Activated T-helper 2 cell treated with anti-CD3 and anti-CD28 coated beads, Interferon-gamma antibody, Interleukin-2, Interleukin-4, amounts not matched to agents 10 μg/mL and 5 μg/mL and 100 μg/mL, durations not matched to agents 14 hours and 24 hours and 36 hours (primary cell): ENCODE measurements at regions not wholly inside any gene's neighbourhood (a gene's known extent, or its start where the extent isn't known, plus 50 kb on each side); places are given as distances from the start of the nearest gene placed in this dataset.

Experiments
- DNase-seq: peaks from one replicate; pipeline ENCODE4 v3.0.0; 2021; ENCODE audit warnings: low spot score
- H3K27ac Mint-ChIP-seq: one replicate; pipeline ENCODE4 v1.8.0; 2021; ENCODE audit warnings: mixed read lengths
- H3K27me3 Mint-ChIP-seq: one replicate; pipeline ENCODE4 v1.8.0; 2021; ENCODE audit warnings: low read depth, mixed read lengths
- H3K36me3 Mint-ChIP-seq: one replicate; pipeline ENCODE4 v1.8.0; 2021; ENCODE audit warnings: low read depth, mixed read lengths
- H3K4me1 Mint-ChIP-seq: one replicate; pipeline ENCODE4 v1.8.0; 2021; ENCODE audit warnings: low read depth, mixed read lengths
- H3K4me3 Mint-ChIP-seq: one replicate; pipeline ENCODE4 v1.8.0; 2021; ENCODE audit warnings: low read depth, mild to moderate bottlenecking, moderate library complexity, mixed read lengths
- H3K9me3 Mint-ChIP-seq: one replicate; pipeline ENCODE4 v1.8.0; 2021; ENCODE audit warnings: mixed read lengths
- intact Hi-C: fragments of 100-400 bp; cut with micrococcal nuclease; formaldehyde crosslinking; loops from one replicate; pipeline ENCODE4 v1.15.1; 2023

- DNase-seq, result no peak
- Mint-ChIP-seq H3K4me1 (no peaks in the 10 kb centered on the region), H3K4me3 (no peak overlapping the region), H3K27me3 (peaks cover 4% of the 10 kb centered on the region), H3K36me3 (no peaks in the 10 kb centered on the region), H3K9me3 (no peaks in the 10 kb centered on the region), H3K27ac (no peak overlapping the region)
- intact Hi-C loops, result no loop called here
Measured at GRCh38 chr6:41404182-41404845, 68.9 kb downstream of the NCR2 start.

GRCh38 chr6:41405941-41406727 lies 70.7 kb downstream of the NCR2 start:
- no peaks in the 10 kb centered on the region for H3K36me3 Mint-ChIP-seq
- H3K27me3 Mint-ChIP-seq, result peaks cover 8% of the 10 kb centered on the region
- no peaks in the 10 kb centered on the region for H3K9me3 Mint-ChIP-seq
- H3K27ac Mint-ChIP-seq, result no peak overlapping the region
- DNase-seq, result no peak
- no peak overlapping the region for H3K4me3 Mint-ChIP-seq
- intact Hi-C loops, result no loop called here
- no peaks in the 10 kb centered on the region for H3K4me1 Mint-ChIP-seq

DNA sequence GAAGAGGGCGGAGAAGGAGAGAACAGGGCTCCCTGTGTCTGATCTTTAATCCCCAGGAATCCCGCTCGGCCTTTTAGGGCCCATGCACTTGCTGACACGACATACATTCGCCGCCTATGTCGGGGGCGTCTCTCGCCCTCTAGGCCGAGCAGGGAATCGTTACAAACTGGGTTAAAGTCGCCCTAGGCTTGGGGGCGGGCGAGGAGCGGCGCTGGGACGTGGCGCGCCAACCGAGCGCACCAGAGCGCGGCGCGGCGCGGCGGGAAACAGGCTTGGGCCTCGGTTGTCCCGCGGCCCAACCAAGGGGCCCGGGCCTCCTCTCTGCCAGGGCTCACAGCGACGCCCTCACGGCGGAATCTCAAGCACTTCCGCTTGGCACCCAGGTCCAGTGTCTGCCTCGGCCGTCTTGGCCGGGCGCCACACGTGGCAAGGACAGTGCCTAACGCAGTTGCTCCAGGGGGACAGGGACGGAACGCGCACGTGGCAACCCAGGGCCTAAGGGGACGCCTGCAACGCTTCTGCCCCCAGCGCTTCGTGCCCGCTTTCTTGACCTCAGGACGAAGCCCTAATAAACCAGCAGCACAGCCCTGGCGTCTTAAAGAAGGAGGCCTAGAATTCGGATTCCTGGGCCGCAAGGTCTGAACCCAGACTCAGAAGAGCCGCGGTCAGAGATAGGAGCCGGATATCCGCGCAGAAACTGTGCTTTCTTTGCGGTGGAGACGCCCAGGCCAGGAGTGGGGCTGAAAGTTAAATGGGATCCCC lies 71.5 kb downstream of the NCR2 start:
- no peak for DNase-seq
- H3K36me3 Mint-ChIP-seq, result no peaks in the 10 kb centered on the region
- peaks cover 10% of the 10 kb centered on the region for H3K27me3 Mint-ChIP-seq
- H3K27ac Mint-ChIP-seq, result no peak overlapping the region
- H3K9me3 Mint-ChIP-seq, result no peaks in the 10 kb centered on the region
- intact Hi-C loops, result no loop called here
- H3K4me3 Mint-ChIP-seq, result no peak overlapping the region
- no peaks in the 10 kb centered on the region for H3K4me1 Mint-ChIP-seq

DNA sequence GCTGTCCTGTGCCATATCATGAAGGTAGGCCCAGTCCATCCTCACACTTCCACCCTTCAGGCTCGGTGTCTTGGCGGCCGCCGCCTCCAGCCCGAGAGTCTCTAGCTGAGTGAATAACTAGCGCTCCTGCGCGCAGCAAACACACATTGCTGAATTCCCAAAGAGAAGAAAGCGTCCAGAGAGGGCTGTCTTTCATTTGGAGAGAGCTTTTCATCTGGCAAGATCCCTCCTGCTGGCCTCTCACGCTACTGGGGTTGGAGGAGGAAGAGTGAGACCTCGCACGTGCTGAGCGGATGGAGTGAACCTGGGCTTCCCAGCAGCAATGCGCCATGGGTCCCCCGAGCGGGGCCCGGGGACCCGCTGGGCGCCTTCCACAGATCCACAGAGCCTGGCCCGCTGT lies 73.2 kb downstream of the NCR2 start:
- H3K36me3 Mint-ChIP-seq, result no peaks in the 10 kb centered on the region
- H3K27me3 Mint-ChIP-seq, result peaks cover 19% of the 10 kb centered on the region
- DNase-seq, result no peak
- H3K4me3 Mint-ChIP-seq, result no peak overlapping the region
- intact Hi-C loops, result no loop called here
- H3K4me1 Mint-ChIP-seq, result no peaks in the 10 kb centered on the region
- H3K9me3 Mint-ChIP-seq, result no peaks in the 10 kb centered on the region
- H3K27ac Mint-ChIP-seq, result no peak overlapping the region

DNA sequence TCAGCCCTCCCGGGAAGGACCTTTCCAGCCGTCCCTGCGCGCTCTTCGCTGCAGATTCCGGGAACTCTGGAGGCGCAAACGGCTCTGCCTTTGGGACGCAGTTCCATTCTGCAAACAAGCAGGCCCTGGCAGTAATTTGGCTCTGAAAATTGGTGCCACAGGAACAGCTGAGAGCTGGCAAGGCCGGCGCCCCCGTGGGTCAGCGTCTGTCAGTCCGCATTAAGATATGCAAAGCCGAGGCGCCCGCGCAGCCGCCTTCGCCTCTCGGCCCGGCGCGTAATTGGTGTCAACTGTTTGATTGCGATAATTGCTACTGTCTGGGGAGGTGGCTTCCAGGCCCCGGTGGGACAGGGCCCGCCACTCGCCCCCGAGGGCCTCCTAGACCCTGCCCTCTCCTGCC lies 73.6 kb downstream of the NCR2 start:
- no peaks in the 10 kb centered on the region for H3K36me3 Mint-ChIP-seq
- H3K27me3 Mint-ChIP-seq, result peaks cover 21% of the 10 kb centered on the region
- DNase-seq, result no peak
- intact Hi-C loops, result no loop called here
- H3K9me3 Mint-ChIP-seq, result no peaks in the 10 kb centered on the region
- no peak overlapping the region for H3K4me3 Mint-ChIP-seq
- no peak overlapping the region for H3K27ac Mint-ChIP-seq
- H3K4me1 Mint-ChIP-seq, result no peaks in the 10 kb centered on the region

DNA sequence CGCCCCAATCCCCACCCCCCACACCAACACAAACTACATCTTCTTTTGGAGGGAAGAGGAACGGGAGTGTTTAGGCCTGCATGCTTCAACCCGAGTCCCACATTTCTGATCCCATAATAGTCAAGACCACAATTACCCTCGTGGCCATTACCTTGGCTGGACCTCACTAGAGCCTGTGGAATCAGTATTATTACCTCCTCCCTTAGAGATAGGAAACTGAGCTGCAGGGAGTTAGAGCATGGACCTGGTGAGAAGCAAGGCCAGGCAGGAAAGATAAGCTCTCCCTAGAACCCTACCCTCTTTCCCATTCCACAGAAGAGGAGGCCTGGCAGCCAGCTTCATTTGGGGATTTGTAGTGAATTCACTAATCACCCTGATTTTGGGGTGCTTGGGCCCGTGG lies 74.1 kb downstream of the NCR2 start:
- intact Hi-C loops, result no loop called here
- Mint-ChIP-seq H3K27me3 (peaks cover 25% of the 10 kb centered on the region), H3K4me3 (no peak overlapping the region), H3K4me1 (no peaks in the 10 kb centered on the region), H3K27ac (no peak overlapping the region), H3K9me3 (no peaks in the 10 kb centered on the region), H3K36me3 (no peaks in the 10 kb centered on the region)
- DNase-seq, result no peak

GRCh38 chr6:41411961-41412360 lies 76.6 kb downstream of the NCR2 start:
- H3K27me3 Mint-ChIP-seq, result peaks cover 45% of the 10 kb centered on the region
- no peaks in the 10 kb centered on the region for H3K36me3 Mint-ChIP-seq
- intact Hi-C loops, result no loop called here
- H3K4me3 Mint-ChIP-seq, result no peak overlapping the region
- no peaks in the 10 kb centered on the region for H3K9me3 Mint-ChIP-seq
- DNase-seq, result no peak
- H3K27ac Mint-ChIP-seq, result no peak overlapping the region
- H3K4me1 Mint-ChIP-seq, result peaks cover 6% of the 10 kb centered on the region

DNA sequence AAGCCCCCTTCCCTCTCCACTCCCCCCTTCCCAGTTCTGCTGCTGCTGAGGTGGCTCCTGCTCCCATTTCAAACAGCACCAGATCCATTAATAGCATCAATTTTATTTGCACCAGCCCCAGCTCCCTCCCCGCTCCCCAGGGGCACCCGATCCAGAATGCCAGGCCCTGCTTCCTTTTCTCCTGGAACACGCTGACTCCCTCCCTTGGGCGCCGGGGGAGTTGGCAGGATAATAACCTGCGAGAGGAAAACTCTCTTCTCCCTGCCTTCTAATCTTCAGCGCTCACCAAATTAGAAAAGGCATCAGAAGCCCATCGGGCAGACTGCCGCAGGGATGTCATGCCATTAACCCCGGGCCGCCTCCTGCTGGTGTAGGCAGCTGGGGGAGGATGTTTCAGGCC lies 77.8 kb downstream of the NCR2 start:
- Mint-ChIP-seq H3K27me3 (peaks cover 56% of the 10 kb centered on the region), H3K27ac (no peak overlapping the region), H3K4me1 (peaks cover 6% of the 10 kb centered on the region), H3K4me3 (no peak overlapping the region), H3K36me3 (no peaks in the 10 kb centered on the region), H3K9me3 (no peaks in the 10 kb centered on the region)
- intact Hi-C loops, result no loop called here
- DNase-seq, result no peak

DNA sequence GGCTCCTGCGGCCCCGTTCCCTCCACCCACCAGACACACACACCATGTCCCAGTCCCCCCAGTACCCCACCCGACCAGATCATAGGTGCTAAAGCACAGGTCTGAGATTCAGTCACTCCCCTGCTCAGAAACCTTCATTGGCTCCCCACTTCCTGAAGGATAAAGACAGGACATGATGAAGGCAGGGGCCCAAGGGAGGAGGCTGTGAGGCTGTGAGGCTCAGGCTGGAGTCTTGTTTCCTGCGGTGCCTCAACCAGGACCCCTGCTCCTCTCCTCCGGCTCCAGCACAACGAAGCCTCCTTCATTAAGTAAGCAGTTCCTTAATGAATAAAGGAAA lies 81.1 kb downstream of the NCR2 start:
- intact Hi-C loops, result no loop called here
- no peak overlapping the region for H3K4me3 Mint-ChIP-seq
- H3K27ac Mint-ChIP-seq, result no peak overlapping the region
- peaks cover 65% of the 10 kb centered on the region for H3K27me3 Mint-ChIP-seq
- H3K9me3 Mint-ChIP-seq, result peaks cover 5% of the 10 kb centered on the region
- peaks cover 6% of the 10 kb centered on the region for H3K4me1 Mint-ChIP-seq
- no peaks in the 10 kb centered on the region for H3K36me3 Mint-ChIP-seq
- DNase-seq, result no peak

DNA sequence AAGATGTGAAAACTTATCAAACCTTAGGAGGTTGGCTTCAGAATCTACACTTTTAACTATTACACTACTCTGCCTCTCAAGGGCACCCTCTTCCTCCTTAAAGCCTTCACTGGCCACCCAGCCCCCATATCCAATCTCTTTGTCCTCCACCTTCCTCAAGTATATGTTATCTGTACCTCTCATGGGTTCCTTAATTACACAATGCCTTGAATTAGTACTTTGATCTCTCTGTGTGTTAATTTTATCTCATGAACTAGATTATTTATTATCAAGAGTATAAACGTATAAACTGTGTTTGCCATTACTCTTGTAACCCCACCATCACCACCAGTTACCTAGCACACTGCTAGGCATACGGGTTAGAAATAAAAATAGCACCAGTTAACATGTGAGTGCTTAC lies 83.3 kb downstream of the NCR2 start:
- Mint-ChIP-seq H3K27ac (no peak overlapping the region), H3K27me3 (peaks cover 66% of the 10 kb centered on the region)
- intact Hi-C loops, result no loop called here

GRCh38 chr6:41419385-41419784 lies 84.0 kb downstream of the NCR2 start:
- intact Hi-C loops, result no loop called here
- no peak overlapping the region for H3K4me3 Mint-ChIP-seq
- peaks cover 61% of the 10 kb centered on the region for H3K27me3 Mint-ChIP-seq

More for the DNA sequence above, 83.3 kb downstream of the NCR2 start:
- Mint-ChIP-seq H3K4me1 (peaks cover 6% of the 10 kb centered on the region), H3K9me3 (peaks cover 5% of the 10 kb centered on the region), H3K36me3 (no peaks in the 10 kb centered on the region), H3K4me3 (no peak overlapping the region)
- DNase-seq, result no peak

DNA sequence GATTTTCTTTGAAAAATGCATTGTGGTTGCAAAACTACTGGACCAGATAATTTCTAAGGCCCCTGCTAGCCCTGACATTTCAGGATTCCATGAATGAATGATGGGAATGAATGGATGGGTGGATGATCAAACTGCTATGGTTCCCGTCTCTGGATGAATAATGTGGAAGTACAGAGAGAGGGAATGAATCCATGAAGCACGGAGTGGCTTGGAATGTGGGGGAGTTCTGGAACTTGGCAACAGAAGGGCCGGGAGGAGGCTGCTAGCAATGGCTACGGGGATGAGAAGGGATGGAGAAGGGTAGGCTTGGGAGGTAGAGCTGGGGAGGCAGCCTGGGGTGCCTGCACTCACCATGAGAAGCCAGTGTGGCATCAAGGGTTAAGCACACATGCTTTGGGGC lies 84.8 kb downstream of the NCR2 start:
- intact Hi-C loops, result no loop called here

More at GRCh38 chr6:41419385-41419784, 84.0 kb downstream of the NCR2 start:
- no peak for DNase-seq
- Mint-ChIP-seq H3K27ac (no peak overlapping the region), H3K36me3 (no peaks in the 10 kb centered on the region), H3K4me1 (peaks cover 6% of the 10 kb centered on the region), H3K9me3 (peaks cover 5% of the 10 kb centered on the region)

DNA sequence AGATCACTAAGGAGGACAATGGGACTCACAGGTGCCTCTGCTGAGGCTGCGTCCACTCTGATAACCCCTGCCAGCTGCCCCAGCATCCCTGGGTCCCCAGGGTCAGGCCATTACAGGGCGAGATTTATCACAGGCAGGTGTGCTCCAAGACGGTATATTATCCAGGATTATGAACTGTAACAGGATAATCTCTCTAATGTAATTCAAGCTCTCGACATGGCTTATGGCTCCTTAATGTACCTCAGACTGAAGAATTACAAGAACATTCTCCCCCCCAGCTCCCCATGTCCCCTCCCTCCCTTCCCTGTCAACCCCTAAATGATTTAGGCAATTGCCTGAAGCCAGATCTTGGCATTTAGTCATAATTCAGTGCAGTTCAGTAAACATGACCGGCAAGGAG lies 86.8 kb downstream of the NCR2 start:
- no peak for DNase-seq
- Mint-ChIP-seq H3K9me3 (peaks cover 5% of the 10 kb centered on the region), H3K4me1 (no peaks in the 10 kb centered on the region), H3K27me3 (peaks cover 39% of the 10 kb centered on the region), H3K4me3 (no peak overlapping the region), H3K27ac (no peak overlapping the region), H3K36me3 (no peaks in the 10 kb centered on the region)
- intact Hi-C loops, result no loop called here

More for the DNA sequence above, 84.8 kb downstream of the NCR2 start:
- DNase-seq, result no peak
- H3K27ac Mint-ChIP-seq, result no peak overlapping the region
- H3K4me1 Mint-ChIP-seq, result peaks cover 6% of the 10 kb centered on the region
- no peaks in the 10 kb centered on the region for H3K36me3 Mint-ChIP-seq
- H3K4me3 Mint-ChIP-seq, result no peak overlapping the region
- H3K27me3 Mint-ChIP-seq, result peaks cover 56% of the 10 kb centered on the region
- peaks cover 5% of the 10 kb centered on the region for H3K9me3 Mint-ChIP-seq
